HG02981 (cell line): ENCODE measurements at regions not wholly inside any gene's neighbourhood (a gene's known extent, or its start where the extent isn't known, plus 50 kb on each side); places are given as distances from the start of the nearest gene placed in this dataset.
"Not testable (repeated sequence)": the region's sequence is repeated elsewhere in the genome, so short reads cannot be mapped to it uniquely, and the experiment has no call there.

Experiments
- ATAC-seq: cut with Tn5 transposase; IDR thresholded peaks from one replicate; pipeline ENCODE4 v1.9.1; 2021; ENCODE audit warnings: mild to moderate bottlenecking, moderate library complexity; ENCODE audit not compliant: unreplicated experiment

DNA sequence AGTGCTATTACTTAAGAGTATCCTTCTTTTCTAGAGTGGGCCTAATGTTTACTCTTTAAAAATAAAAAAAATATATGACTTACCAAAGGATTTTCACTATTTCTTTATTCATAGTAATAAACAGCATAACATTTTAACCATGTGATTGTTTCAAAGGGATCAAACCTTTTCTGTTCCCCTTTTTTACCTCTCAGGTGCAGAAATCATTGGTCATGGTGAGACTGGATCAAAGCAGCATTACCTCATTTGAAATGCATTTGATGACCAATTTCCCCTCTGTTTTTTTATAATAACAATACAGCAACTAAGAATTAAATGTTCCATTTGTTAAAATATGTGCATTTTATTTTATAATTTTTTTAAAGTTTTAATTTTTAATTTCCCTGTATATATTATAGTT, 598.0 kb upstream of the RGMB start:
- ATAC-seq, result no peak

DNA sequence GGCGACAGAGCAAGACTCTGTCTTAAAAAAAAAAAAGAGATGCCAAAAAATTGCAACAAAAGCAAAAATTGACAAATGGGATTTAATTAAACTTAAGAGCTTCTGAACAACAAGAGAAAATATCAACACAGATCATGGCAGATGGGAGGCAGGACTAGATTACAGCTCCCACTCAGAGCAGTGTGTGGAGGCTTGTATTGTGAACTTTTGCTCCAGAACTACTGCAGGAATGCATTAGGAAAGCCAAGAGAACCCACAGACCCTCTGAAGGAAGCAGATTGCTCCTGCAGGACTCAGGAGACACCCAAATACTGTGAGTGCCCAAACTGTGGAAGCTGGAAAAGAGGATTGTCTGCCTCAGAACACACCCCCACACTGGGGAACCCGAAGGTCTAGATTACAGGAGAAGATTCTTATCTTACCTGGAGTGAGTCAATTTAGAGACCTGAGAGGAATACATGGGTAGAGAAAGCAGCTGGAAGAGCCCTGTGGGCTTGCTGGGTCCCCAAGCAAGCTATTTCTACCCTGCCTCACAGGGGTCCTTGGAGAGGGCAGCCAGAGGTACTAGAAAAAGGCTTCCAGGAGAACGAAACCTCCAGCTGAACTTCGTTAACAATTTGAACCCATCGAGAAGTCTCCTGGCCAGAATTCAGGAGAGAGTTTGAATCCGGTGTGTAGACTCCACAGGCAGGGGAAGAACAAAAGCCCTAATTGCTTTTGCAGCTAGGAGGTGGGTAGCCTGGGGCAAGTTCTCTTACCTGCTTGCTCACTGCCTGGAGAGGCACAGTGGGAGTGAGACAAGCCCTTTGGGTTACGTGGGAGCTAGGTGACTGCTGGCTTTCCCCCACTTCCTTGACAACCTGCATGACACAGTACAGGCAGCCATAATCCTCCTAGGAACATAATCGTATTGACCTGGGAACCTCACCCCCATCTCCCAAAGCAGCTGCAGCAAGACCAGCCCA, 593.4 kb upstream of the RGMB start:
- ATAC-seq, result no peak

GRCh38 chr5:98186128-98186527, 587.3 kb upstream of the RGMB start:
- no peak for ATAC-seq

- ATAC-seq, result no peak
Measured at GRCh38 chr5:98187945-98188344, 585.5 kb upstream of the RGMB start.

- ATAC-seq, result not testable (repeated sequence)
Measured at GRCh38 chr5:98190344-98190743, 583.1 kb upstream of the RGMB start.

DNA sequence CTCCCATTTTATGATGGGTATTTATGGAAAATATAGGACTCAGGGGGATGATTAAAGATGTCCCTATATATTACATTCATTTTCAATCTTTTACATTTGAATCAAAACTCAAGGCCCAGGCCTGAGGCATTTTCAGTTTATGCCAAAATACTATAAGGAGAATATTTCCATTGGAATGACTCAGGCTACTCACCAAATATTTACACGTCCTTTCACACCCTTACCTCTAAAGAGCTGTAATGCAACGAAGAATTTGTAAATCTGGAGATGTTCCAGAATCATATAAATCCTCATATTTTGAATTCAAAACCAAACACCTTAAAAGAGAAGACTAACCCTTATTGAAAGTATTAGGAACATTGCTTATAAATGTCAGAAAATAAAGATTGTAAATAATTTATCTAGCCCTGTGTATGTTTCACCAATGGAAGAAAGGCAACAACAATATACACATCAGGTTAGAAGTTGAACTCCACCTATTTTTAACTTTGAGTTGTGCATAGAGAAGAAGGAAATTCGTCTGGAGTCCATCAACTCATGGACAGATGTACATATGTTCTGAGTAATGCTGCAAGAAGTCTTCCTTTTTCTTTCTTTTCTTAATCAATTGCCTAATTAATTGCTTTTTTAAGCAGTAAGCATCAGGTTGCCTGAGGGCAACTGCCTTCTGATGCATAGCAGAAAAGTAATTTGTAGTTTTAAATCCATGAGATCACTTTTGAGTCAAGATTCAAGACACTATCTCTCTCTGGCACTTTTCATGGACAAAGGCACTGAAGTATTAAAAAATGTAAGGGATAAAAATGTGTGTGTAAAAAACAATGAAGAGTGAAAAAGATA, 579.3 kb upstream of the RGMB start:
- no peak for ATAC-seq

DNA sequence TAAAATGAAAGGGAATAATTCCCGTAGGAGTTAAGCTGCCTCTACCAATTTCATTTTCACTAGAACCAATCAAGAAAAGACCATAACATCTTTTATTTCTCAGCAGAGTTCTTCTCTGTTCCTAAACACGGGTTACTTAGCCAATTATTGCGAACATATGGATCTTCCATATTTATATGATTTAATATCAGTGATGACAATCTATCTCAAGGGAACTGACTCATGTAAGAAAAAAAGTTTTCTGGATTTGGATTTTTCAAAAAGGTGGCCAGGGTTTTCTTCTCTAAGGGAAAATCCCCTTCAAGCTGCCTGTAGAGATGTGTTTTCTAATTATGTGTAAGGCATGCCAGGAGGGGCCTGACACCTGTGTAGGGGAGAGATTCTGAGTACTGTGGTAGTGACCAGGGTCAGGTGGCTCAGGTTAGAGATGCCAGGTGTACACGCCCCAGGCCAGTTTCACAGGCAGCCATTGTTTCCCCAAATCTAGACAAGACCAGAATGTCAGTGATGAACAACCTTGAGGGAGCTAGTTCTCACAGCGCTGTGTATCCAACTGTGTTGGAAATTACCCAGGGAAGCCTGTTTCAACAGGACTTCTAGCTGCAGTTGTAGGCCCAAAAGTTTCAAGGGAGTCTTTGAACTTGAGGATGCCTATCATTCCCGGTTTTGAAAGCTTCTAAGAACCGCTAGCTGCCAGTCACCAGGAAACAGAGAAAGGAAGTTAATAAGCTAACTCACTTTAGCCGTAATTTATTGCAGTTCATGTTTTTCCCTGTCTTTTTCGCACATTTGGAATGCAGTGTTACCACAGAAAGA, 572.5 kb upstream of the RGMB start:
- ATAC-seq, result no peak

DNA sequence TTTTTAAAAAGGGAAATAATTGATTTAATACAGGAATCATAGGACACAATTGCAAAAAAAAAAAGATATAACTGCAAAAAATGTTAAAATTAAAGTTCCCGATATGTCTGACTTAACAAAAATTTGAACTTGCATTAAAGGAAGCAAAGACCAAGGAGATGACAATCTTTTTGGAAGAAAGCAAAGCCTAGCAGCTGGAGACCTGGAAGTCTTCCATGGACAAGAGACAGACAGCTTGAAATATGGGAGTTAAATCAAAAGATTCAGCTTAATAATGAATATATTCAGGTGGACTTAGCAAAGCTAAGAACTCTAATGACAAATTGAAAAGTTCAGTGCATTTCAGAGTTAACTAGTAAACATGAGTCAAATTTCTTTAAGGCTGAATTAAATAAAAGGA, 568.7 kb upstream of the RGMB start:
- ATAC-seq, result no peak

- no peak for ATAC-seq
Measured at GRCh38 chr5:98205691-98206461, 567.6 kb upstream of the RGMB start.

- no peak for ATAC-seq
Measured at GRCh38 chr5:98206566-98206965, 566.9 kb upstream of the RGMB start.

DNA sequence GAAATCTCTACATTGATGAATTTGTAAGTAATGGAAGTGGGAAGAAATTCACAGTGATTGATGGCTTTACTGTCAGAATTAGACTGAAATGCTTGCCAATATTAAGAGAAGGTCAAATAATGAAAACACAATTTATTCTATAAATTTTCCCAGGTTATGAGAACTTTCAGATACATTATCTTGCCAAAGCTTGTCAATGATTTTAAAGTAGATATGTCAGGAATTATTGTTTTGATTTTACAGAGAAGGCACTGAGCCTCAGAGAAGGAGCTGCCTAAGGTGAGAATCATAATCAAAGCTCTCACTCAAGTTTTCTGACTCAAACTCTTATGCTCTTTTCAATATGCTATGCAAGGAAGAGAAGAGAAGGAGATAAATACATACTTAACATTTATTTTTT, 564.0 kb upstream of the RGMB start:
- no peak for ATAC-seq

- no peak for ATAC-seq
Measured at GRCh38 chr5:98214240-98215051, 559.0 kb upstream of the RGMB start.

GRCh38 chr5:98217138-98217537, 556.3 kb upstream of the RGMB start:
- ATAC-seq, result no peak

GRCh38 chr5:98218838-98219237, 554.6 kb upstream of the RGMB start:
- ATAC-seq, result no peak

GRCh38 chr5:98227489-98227888, 546.0 kb upstream of the RGMB start:
- no peak for ATAC-seq

DNA sequence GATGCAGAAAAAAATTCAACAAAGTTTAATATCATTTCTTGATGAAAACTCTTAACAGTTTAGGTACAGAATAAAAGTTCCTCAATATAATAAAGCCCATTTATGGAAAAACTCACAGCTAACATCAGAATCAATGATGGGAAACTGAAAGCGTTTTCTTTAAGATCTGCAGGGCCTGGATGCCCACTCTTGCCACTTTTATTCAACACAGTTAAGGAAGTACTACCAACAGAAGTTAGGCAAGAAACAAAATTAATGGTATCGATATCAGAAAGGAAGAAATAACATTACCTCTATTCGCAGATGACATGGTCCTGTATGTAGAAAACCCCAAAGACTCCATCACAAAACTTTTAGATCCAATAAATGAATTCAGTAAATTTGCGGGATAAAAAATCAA, 542.4 kb upstream of the RGMB start:
- ATAC-seq, result no peak

DNA sequence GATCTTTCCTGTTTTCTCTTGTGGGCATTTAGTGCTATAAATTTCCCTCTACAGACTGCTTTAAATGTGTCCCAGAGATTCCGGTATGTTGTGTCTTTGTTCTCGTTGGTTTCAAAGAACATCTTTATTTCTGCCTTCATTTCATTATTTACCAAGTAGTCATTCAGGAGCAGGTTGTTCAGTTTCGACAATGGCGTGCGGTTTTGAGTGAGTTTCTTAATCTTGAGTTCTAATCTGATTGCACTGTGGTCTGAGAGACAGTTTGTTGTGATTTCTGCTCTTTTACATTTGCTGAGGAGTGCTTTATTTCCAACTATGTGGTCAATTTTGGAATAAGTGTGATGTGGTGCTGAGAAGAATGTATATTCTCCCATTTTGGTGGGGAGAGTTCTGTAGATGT, 535.7 kb upstream of the RGMB start:
- not testable (repeated sequence) for ATAC-seq

GRCh38 chr5:98243972-98244371, 529.5 kb upstream of the RGMB start:
- no peak for ATAC-seq

DNA sequence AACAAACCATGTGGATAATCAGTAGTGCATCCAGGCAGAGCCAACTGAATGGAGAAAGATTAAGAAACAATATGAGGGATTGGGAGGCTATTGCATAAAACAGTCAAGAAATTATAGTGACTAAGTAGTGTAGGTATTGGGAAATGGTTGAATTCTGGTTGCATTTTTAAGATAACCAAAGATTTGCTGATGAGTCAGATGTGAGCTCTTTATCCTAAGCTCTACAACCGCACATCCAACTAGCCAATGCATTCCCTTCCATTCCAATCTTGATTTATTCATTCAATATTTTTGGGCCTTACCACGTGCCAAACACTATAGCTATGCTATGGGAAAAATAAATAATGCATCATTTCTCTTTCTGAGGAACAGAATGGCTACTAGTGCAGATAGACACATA, 524.5 kb upstream of the RGMB start:
- no peak for ATAC-seq
